HepG2 (cell line): ENCODE measurements at regions not wholly inside any gene's neighbourhood (a gene's known extent, or its start where the extent isn't known, plus 50 kb on each side); places are given as distances from the start of the nearest gene placed in this dataset.

Experiments
- ATF7 ChIP-seq, 2 experiments: fragments of 450-650 bp in 1 of 2; sonication (generic) in 1 of 2; formaldehyde crosslinking in 1 of 2; IDR thresholded peaks; 2 replicates each; pipeline versions ENCODE4 v1.4.0 to v1.6.1; 2016 to 2020; ENCODE audit warnings: antibody characterized with exemption in 1 of 2, mild to moderate bottlenecking in 1 of 2, missing genetic modification reagents in 1 of 2
- CHD2 ChIP-seq: IDR thresholded peaks from 2 replicates; pipeline ENCODE4 v1.6.1; 2011; ENCODE audit warnings: low read depth, low read length, improper control_type of control experiment
- E2F1 ChIP-seq: sonication (generic); formaldehyde crosslinking; IDR thresholded peaks from 2 replicates; pipeline ENCODE4 v1.5.0; 2020; ENCODE audit warnings: missing genetic modification reagents
- FOXA3 ChIP-seq: IDR thresholded peaks from 2 replicates; pipeline ENCODE4 v1.6.1; 2016; ENCODE audit warnings: missing genetic modification reagents, missing compliant biosample characterization
- FOXC1 ChIP-seq: sonication (generic); formaldehyde crosslinking; IDR thresholded peaks from 2 replicates; pipeline ENCODE4 v1.8.0; 2022; ENCODE audit warnings: mild to moderate bottlenecking, missing genetic modification reagents, borderline replicate concordance
- KAT2B ChIP-seq: fragments of 150-350 bp; IDR thresholded peaks from 2 replicates; pipeline ENCODE4 v1.6.1; 2014; ENCODE audit warnings: low read depth, low read length, borderline replicate concordance
- KDM2A ChIP-seq: sonication (generic); formaldehyde crosslinking; IDR thresholded peaks from 2 replicates; pipeline ENCODE4 v1.4.0; 2020; ENCODE audit warnings: low read depth, missing genetic modification reagents, borderline replicate concordance
- LCORL ChIP-seq, 2 experiments: fragments of 450-650 bp in 1 of 2; sonication (generic) in 1 of 2; formaldehyde crosslinking in 1 of 2; IDR thresholded peaks; 2 replicates each; pipeline versions ENCODE4 v1.5.0 to v1.6.1; 2017 to 2020; ENCODE audit warnings: antibody characterized with exemption in 1 of 2, missing genetic modification reagents in 1 of 2
- MED8 ChIP-seq: sonication (generic); formaldehyde crosslinking; IDR thresholded peaks from 2 replicates; pipeline ENCODE4 v1.8.1; 2023; ENCODE audit warnings: mild to moderate bottlenecking, missing genetic modification reagents; ENCODE audit not compliant: insufficient replicate concordance
- MNT ChIP-seq: fragments of 450-650 bp; IDR thresholded peaks from 2 replicates; pipeline ENCODE4 v1.6.1; 2016
- NFYB ChIP-seq: sonication (generic); formaldehyde crosslinking; IDR thresholded peaks from 2 replicates; pipeline ENCODE4 v1.4.0; 2020; ENCODE audit warnings: missing genetic modification reagents
- NPAS2 ChIP-seq: sonication (generic); formaldehyde crosslinking; IDR thresholded peaks from 2 replicates; pipeline ENCODE4 v1.8.0; 2022; ENCODE audit warnings: mild to moderate bottlenecking, missing genetic modification reagents, borderline replicate concordance
- NR2C2 ChIP-seq: sonication (generic); formaldehyde crosslinking; IDR thresholded peaks from 2 replicates; pipeline ENCODE4 v1.4.0; 2020; ENCODE audit warnings: missing genetic modification reagents, mild to moderate bottlenecking, moderate library complexity, borderline replicate concordance
- NR2F6 ChIP-seq, 2 experiments: IDR thresholded peaks; 2 replicates each; pipeline ENCODE4 v1.6.1; 2016; ENCODE audit warnings: antibody characterized with exemption in 1 of 2, mild to moderate bottlenecking in 1 of 2
- PPARG ChIP-seq: conservative IDR thresholded peaks from 2 replicates; pipeline ENCODE4 v1.6.1; 2016; ENCODE audit warnings: missing biosample characterization, missing genetic modification reagents
- RARA ChIP-seq: IDR thresholded peaks from 2 replicates; pipeline ENCODE4 v1.6.1; 2016; ENCODE audit warnings: missing genetic modification reagents, missing compliant biosample characterization
- SOX5 ChIP-seq: IDR thresholded peaks from 2 replicates; pipeline ENCODE4 v1.6.1; 2016; ENCODE audit warnings: borderline replicate concordance
- TCF7 ChIP-seq: sonication (generic); IDR thresholded peaks from 2 replicates; pipeline ENCODE4 v1.6.1; 2016; ENCODE audit warnings: antibody characterized with exemption, low read depth
- ZFP82 ChIP-seq: sonication (generic); formaldehyde crosslinking; IDR thresholded peaks from 2 replicates; pipeline ENCODE4 v1.5.1; 2020; ENCODE audit warnings: mild to moderate bottlenecking, missing genetic modification reagents, borderline replicate concordance
- ZMYM4 ChIP-seq: sonication (generic); formaldehyde crosslinking; IDR thresholded peaks from 2 replicates; pipeline ENCODE4 v1.8.1; 2023; ENCODE audit warnings: mild to moderate bottlenecking, missing genetic modification reagents
- ZNF18 ChIP-seq: sonication (generic); formaldehyde crosslinking; IDR thresholded peaks from 2 replicates; pipeline ENCODE4 v1.8.0; 2022; ENCODE audit warnings: mild to moderate bottlenecking, missing genetic modification reagents; ENCODE audit not compliant: insufficient replicate concordance
- ZNF235 ChIP-seq: sonication (generic); formaldehyde crosslinking; IDR thresholded peaks from 2 replicates; pipeline ENCODE4 v1.8.1; 2023; ENCODE audit warnings: mild to moderate bottlenecking, missing genetic modification reagents, borderline replicate concordance
- ZNF251 ChIP-seq: sonication (generic); formaldehyde crosslinking; IDR thresholded peaks from 2 replicates; pipeline ENCODE4 v1.9.0; 2021; ENCODE audit warnings: mild to moderate bottlenecking, missing genetic modification reagents
- ZNF570 ChIP-seq: sonication (generic); formaldehyde crosslinking; IDR thresholded peaks from 2 replicates; pipeline ENCODE4 v1.4.0; 2020; ENCODE audit warnings: mild to moderate bottlenecking, missing genetic modification reagents, borderline replicate concordance

- peak; percentile 49 for TF ChIP-seq NFYB
- no peak for TF ChIP-seq ZNF570 (CRISPR knock-in tag)
- TF ChIP-seq KDM2A (CRISPR knock-in tag) = no peak
- TF ChIP-seq CHD2 = no peak
- TF ChIP-seq RARA = 0 out of 2 replicates have a peak, but pooled peaks have one; percentile 19
- no peak for TF ChIP-seq FOXC1 (CRISPR knock-in tag)
- no peak for TF ChIP-seq MNT
- no peak for TF ChIP-seq E2F1 (CRISPR knock-in tag)
- no peak for TF ChIP-seq KAT2B
- peak; percentile 50; the same call in 1 of the 2 replicates for TF ChIP-seq NR2C2 (CRISPR knock-in tag)
- 0 out of 2 replicates have a peak, but pooled peaks have one; percentile 13 for TF ChIP-seq ZMYM4 (CRISPR knock-in tag)
- TF ChIP-seq FOXA3 = peak; percentile 48
- TF ChIP-seq PPARG (CRISPR knock-in tag) = peak; percentile 53; the same call in 1 of the 2 replicates
- no peak for TF ChIP-seq LCORL (IDR thresholded peaks at IDR 0.05)
- TF ChIP-seq LCORL (CRISPR knock-in tag; IDR thresholded peaks at IDR 0.05) = peak; percentile 59; the same call in 1 of the 2 replicates
- no peak for TF ChIP-seq MED8 (CRISPR knock-in tag)
- TF ChIP-seq TCF7 = no peak
- no peak for TF ChIP-seq ZNF235 (CRISPR knock-in tag)
- TF ChIP-seq SOX5 = peak; percentile 32
- no peak for TF ChIP-seq ZNF251 (CRISPR knock-in tag)
- TF ChIP-seq ZFP82 = no peak
- no peak for TF ChIP-seq ZNF18 (CRISPR knock-in tag)
- no peak for TF ChIP-seq NR2F6 (IDR thresholded peaks at IDR 0.05)
- 0 out of 2 replicates have a peak, but pooled peaks have one; percentile 4 for TF ChIP-seq NR2F6 (CRISPR knock-in tag; IDR thresholded peaks at IDR 0.05)
- no peak for TF ChIP-seq NPAS2 (CRISPR knock-in tag)
- peak; percentile 89 for TF ChIP-seq ATF7 (IDR thresholded peaks at IDR 0.05)
- peak; percentile 51; the same call in 1 of the 2 replicates for TF ChIP-seq ATF7 (CRISPR knock-in tag; IDR thresholded peaks at IDR 0.05)
These were observed 139.4 kb upstream of the TSC22D2 start (continued) for GRCh38 chr3:150268426-150269391.
